H7 (cell line): ENCODE measurements at regions not wholly inside any gene's neighbourhood (a gene's known extent, or its start where the extent isn't known, plus 50 kb on each side); places are given as distances from the start of the nearest gene placed in this dataset.
"Not testable (repeated sequence)": the region's sequence is repeated elsewhere in the genome, so short reads cannot be mapped to it uniquely, and the experiment has no call there.

ENCODE experiments used
- DNase-seq: peaks from one replicate; pipeline ENCODE4 v3.0.0; 2012
- H3K27me3 ChIP-seq: 2 replicates; pipeline ENCODE4 v1.6.0; 2011; ENCODE audit warnings: mild to moderate bottlenecking, low read length; ENCODE audit not compliant: control insufficient read depth, insufficient read depth
- H3K36me3 ChIP-seq: replicated peaks from 2 replicates; pipeline ENCODE4 v1.5.1; 2011; ENCODE audit warnings: low read length; ENCODE audit not compliant: control insufficient read depth, insufficient read depth
- H3K4me3 ChIP-seq: 2 replicates; pipeline ENCODE4 v1.5.1; 2011; ENCODE audit warnings: low read depth, mild to moderate bottlenecking, control low read depth, low read length, moderate library complexity; ENCODE audit not compliant: insufficient read depth

DNA sequence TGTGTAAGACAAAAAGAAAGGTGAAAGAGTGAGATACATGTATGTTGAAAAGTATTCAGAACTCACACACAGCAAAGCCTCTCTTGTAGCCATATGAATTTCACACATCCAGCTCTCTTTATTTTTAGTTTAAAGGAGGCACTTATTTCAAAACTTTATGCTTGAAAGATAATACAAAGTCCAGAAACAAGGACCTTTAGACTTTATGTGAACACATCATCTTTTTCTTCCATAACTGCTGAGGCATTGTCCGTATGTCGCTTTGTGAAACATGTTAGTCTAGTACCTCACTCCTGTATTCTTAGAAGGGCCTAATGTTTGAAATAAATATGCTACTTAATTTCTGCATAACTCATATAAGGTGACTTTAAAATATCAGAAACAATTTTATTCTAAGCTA is 763.4 kb downstream of the GBE1 start:
- H3K27me3 ChIP-seq = no peaks in the 10 kb centered on the region
- H3K4me3 ChIP-seq = no peak overlapping the region
- no peak for DNase-seq
- no peaks in the 10 kb centered on the region for H3K36me3 ChIP-seq

DNA sequence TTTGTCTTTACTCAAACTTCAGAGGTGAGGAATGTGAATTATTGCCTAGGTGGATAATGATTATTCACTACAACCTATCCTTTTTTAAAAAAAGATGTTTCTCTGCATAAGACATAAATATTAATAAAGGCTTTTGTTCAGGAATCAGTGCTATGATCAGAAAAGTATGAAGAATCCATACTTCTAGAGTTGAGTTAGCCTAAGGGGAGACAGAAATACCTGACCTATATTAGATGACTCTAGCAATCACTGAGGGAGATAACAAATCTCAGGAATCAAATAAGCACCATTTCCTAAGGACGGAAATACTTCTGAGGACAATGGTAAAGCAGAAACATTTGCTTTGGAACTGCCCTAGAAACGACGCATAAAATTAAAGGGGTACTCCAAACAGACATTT is 763.8 kb downstream of the GBE1 start:
- no peak for DNase-seq
- Histone ChIP-seq H3K36me3 (no peaks in the 10 kb centered on the region), H3K4me3 (no peak overlapping the region), H3K27me3 (no peaks in the 10 kb centered on the region)

DNA sequence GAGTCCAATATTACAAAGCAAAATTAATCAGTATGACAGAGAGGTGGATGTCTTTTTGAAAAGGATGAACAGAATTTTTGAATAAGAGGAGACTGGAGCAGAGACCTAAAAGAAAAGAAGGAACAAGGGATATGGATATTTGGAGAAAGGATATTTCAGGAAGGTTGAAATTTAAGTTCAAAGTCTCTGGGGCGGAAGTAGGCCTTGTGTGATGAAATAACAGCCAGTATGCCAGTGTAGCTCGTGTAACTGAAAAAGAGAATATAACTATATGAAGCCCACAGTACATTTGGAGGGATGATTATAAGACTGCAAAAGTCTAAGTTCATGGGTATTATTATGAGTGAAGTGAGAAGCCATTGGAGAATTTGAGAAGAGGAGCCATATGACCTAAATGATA is 766.7 kb downstream of the GBE1 start:
- DNase-seq = no peak
- Histone ChIP-seq H3K4me3 (no peak overlapping the region), H3K27me3 (no peaks in the 10 kb centered on the region), H3K36me3 (no peaks in the 10 kb centered on the region)

DNA sequence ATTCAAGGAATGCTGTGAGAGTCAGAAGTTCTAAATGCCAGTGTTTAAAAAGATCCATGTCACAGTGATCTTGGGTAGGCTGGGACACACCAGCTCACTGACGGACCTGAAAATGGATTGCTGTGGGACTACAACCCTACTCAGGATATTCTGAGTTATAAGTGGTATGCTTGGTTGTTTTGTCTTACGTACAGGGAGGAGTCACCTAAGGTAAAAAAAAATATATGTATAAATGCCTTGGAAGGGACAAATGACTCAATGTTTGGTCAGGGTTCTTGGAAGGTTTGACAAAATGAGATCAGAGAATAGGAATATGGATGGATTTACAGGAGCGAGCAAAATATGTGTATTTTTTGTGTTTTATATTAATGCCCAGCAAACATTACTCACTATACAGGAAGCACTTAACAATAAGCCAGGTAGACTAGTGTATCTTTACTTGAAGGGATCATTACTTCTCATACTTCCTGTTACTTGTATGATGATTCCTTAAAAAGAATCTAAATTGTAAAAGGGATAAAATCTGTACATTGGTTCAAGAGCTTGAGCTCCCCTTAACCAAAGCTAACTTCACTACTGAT is 767.3 kb downstream of the GBE1 start:
- Histone ChIP-seq H3K27me3 (no peaks in the 10 kb centered on the region), H3K36me3 (no peaks in the 10 kb centered on the region), H3K4me3 (no peak overlapping the region)
- no peak for DNase-seq

DNA sequence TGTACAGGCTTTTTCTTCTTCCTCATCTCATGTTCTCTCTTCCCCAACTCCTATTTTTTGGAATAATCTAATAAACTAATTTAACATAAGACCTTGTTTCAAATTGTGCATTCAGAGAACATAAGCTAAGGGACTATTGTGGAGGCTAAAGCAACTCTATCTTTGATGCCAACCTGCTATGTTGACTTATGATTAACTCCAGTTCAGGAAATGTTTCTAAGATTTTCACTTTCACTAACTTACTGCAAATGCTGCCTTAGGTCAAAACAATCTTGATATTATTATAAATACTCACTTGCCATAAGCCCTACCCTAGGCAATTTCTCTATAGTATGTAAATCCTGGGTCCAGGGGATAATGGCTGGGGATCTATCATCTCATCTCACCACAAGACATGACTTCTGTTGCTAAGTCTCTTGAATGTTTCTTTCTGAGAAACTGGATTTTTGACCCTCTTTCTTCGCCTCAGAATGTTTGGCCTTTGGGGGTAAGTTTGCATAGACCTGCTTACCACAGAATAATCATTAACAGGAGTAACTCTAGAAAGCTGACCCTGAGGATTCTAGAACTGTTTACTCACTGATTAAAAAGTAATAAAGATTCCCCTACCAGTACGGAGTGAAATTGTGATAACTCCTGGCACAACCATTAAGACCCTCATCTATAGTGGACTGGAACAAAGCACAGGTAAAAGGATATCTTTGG is 768.1 kb downstream of the GBE1 start:
- H3K4me3 ChIP-seq = no peak overlapping the region
- H3K27me3 ChIP-seq = no peaks in the 10 kb centered on the region
- DNase-seq = no peak
- H3K36me3 ChIP-seq = no peaks in the 10 kb centered on the region

DNA sequence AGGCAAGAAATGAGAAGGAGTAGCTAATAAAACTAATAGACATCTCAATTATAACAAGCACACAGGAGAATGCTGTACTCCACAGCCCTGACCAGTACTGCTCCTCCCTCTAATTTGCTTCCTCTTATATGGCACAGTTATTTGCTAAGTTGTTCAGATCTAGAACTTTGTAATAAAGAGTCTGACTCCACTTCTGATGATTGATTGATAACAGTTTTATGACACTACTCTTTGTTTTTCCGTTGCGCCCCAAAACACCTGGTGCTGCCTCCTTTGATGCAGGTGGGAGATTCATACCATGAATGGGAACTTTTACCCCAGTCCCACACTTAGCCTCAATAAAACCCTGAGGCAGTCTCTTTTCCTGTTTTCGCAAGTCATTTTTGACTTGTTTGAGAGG is 777.7 kb downstream of the GBE1 start:
- H3K4me3 ChIP-seq = no peak overlapping the region
- no peaks in the 10 kb centered on the region for H3K27me3 ChIP-seq
- DNase-seq = no peak
- H3K36me3 ChIP-seq = no peaks in the 10 kb centered on the region

DNA sequence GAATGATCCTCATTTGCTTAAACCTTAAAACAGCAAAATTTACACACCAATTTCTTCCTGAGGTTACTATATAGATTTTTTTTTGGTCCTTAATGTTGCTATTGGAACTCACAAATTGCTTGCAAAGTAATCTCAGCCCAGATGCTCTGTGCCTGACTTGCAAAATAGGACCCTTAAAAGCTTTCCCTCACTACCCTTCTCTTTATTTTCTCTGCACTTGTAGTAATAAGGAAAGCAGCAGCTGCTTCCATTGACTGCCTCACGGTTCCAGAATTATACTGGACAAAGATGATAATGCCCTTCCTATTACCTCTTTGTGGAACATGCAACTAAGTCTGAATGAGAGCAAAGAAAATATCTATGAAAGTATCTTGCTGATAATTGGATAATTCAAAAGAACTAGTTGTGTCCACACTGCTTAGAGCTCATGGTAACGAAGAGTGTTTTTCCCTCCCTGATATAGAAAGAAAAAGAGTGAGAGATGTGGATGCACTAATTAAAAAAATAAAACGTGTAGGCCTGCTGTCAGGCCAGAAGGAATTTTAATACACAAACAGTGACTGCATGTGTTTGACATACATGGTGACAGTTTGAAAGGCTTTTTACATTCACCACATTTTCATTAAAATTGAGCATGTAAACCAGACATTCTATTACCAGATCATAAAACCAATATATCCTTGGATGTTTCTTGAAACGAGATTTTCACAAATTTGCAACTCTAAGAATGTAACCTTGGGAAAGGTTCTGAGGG is 783.1 kb downstream of the GBE1 start:
- Histone ChIP-seq H3K4me3 (no peak overlapping the region), H3K36me3 (no peaks in the 10 kb centered on the region), H3K27me3 (no peaks in the 10 kb centered on the region)
- DNase-seq = no peak

DNA sequence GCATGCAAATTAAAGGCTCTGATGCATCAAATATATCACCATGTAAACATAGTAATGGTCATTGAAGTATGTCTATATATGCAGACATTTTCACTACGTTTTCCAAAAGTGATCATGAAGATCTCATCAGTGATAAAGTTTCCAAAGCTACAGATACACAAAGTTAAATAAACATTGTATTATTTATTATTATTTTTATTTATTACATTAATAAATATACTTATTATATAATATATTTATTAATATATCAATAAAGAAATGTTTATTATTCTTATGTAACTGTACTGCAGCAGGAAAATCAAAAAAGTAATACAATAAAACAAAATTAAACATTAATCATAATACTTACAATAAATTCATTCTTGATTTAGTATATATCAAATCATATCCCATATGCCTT is 791.2 kb downstream of the GBE1 start:
- H3K27me3 ChIP-seq = no peaks in the 10 kb centered on the region
- no peak for DNase-seq
- H3K4me3 ChIP-seq = no peak overlapping the region
- H3K36me3 ChIP-seq = no peaks in the 10 kb centered on the region

DNA sequence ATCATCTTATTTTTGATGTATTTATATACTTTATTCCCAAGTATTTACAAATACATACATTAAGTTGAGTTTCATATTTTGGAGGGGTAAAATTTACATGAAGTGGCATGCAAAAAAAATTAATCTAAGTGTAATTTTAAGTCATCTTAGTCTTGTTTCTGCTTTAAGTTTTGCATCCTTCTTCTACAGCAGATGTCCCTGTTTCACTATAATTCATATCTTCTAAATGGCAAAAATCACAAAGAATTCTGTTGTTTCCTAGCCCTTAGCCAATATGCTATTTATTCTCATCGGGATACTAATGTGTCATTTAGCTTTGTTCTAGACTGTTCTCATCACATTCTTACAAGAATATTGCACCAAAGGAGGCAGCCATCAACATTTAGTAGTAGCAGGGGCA is 831.9 kb downstream of the GBE1 start:
- DNase-seq = no peak
- Histone ChIP-seq H3K36me3 (no peaks in the 10 kb centered on the region), H3K4me3 (no peak overlapping the region), H3K27me3 (no peaks in the 10 kb centered on the region)

DNA sequence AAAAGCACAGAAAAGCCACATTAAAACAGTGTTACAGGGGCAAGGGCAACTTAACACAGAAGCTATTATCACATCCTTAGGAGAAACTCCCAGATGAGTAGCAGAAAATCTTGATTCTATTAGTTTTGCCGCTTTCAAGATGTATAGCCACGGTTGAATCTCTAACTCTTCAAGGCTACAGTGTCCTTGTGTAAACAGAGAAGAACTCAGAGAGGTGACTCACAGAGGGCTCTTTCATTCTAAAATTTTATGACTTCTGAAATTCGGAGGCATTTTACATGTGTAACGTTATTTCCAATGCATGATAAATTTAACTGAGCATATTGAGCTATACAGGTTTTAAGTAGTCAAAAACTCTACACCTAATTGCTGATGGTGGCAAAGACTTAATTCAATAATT is 846.6 kb downstream of the GBE1 start:
- Histone ChIP-seq H3K4me3 (no peak overlapping the region), H3K36me3 (no peaks in the 10 kb centered on the region)
- DNase-seq = no peak

DNA sequence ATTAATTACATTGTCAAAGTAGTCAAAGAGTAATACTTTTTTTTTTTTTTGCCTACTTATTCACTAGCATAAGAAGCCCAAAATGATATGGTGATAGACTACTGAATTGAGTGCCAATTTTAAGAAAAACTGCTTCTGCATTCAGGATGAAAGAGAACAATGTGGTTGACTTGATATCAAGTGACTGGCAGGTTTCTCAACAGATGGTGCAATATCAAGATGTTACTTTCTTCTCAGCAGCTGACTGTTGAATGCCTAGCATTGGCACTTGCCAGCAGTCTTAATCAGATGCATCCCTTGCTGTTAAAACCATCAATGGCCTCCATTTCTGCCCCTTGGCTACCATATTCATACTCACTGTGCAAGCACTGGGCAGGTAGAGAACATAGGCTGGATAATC is 863.2 kb downstream of the GBE1 start:
- Histone ChIP-seq H3K36me3 (no peaks in the 10 kb centered on the region), H3K4me3 (no peak overlapping the region), H3K27me3 (no peaks in the 10 kb centered on the region)
- no peak for DNase-seq

More for the DNA sequence above, 846.6 kb downstream of the GBE1 start:
- H3K27me3 ChIP-seq = no peaks in the 10 kb centered on the region

DNA sequence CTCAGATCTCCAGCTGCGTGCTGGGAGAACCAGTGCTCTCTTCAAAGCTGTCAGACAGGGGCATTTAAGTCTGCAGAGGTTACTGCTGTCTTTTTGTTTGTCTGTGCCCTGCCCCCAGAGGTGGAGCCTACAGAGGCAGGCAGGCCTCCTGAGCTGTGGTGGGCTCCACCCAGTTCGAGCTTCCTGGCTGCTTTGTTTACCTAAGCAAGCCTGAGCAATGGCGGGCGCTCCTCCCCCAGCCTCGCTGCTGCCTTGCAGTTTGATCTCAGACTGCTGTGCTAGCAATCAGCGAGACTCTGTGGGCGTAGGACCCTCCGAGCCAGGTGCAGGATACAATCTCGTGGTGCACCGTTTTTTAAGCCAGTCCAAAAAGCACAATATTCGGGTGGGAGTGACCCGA is 864.4 kb downstream of the GBE1 start:
- H3K36me3 ChIP-seq, H3K27me3 ChIP-seq, H3K4me3 ChIP-seq, DNase-seq: not testable (repeated sequence)

DNA sequence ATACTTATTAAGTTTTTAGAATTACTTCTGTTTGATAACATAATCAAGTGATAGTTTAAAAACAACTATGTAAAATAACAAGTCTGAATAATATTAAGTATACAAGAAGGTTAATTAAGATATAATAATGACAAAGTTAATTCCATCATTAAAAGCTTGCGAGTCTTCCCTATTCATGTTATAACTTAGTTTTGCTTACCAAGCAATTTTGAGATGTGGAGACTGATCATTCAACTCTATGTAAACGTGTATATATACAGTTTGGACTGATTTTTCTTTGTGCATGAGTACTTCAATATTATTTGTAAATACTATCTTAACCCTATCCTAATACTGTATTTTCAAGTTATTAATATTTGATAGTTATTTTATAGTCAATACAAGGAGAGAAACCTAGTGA is 870.9 kb downstream of the GBE1 start:
- Histone ChIP-seq H3K36me3 (no peaks in the 10 kb centered on the region), H3K27me3 (no peaks in the 10 kb centered on the region), H3K4me3 (no peak overlapping the region)
- DNase-seq = no peak

DNA sequence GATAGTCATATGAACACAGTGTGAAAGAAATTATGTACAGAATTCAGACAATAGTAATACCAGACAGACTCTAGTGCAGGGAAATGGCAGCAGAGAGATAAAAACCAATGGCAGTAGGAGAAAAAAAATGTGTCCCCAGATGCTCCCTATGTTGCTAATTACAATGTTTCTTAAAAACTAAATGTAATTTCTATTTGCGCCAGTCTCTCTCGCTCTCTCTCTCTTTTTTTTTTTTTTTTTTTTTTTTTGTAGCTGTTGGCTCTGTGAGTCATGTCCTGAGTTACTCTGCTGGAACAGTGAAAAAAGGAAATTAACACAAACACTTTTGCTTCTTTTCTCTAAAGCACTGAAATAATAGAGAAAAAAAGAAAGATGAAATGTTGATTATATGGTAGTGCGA is 871.9 kb downstream of the GBE1 start:
- DNase-seq = no peak
- no peaks in the 10 kb centered on the region for H3K36me3 ChIP-seq
- no peak overlapping the region for H3K4me3 ChIP-seq
- H3K27me3 ChIP-seq = no peaks in the 10 kb centered on the region

DNA sequence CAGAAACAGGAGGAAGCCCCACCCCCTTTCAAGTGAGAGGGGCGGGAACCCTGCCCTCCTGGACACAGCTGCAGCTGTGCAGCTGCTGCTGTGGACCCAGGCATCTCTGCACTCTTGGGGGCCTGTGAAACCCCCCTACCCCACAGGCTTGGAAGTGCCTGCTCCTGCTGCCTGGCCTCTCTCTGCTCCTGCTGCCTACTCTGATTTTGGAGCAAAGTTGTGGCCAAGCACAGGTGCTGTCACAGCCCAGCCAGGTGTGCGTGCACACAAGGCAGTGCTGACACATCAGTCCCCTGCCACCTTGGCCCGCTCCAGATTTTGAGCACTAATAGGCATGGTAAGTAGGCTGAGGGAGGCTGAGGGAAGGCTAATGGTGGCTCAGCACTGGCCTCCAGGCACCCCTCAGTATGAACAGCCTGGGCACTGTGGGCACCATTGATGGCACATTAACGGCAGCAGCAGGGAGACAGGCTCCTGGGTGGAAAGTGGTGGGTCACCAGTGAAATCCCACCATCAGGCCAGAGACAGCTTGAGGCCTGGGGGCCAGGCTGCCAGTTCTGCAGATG is 890.9 kb downstream of the GBE1 start:
- no peaks in the 10 kb centered on the region for H3K36me3 ChIP-seq
- H3K27me3 ChIP-seq = no peaks in the 10 kb centered on the region
- H3K4me3 ChIP-seq = no peak overlapping the region
- DNase-seq = no peak
